ENCODE measurements at regions not wholly inside any gene's neighbourhood (a gene's known extent, or its start where the extent isn't known, plus 50 kb on each side); places are given as distances from the start of the nearest gene placed in this dataset.
"Not testable (repeated sequence)": the region's sequence is repeated elsewhere in the genome, so short reads cannot be mapped to it uniquely, and the experiment has no call there.

- DNase-seq, result not testable (repeated sequence)
Observed at GRCh38 chr7:116373229-116373628, 126.3 kb upstream of the CAV2 start.

DNA sequence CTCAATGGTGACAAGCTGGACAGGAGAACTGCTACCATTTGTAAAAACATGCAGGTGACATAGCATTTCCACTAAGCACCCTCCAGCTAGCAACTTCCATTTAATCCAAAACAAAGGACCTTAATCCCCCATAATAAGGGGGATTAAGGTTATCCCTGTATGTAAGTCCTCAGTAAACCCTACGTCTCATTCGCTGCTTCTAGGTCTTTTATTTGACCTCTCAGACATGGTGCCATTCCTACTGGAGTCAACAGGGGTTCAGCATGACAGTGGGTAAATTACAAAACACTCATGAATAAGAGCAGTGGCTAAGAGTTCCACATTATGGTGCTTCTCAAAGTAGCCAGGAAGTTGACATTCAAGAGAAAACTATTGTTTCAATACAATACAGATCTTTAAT, 121.8 kb upstream of the CAV2 start:
- DNase-seq, result no peak

DNA sequence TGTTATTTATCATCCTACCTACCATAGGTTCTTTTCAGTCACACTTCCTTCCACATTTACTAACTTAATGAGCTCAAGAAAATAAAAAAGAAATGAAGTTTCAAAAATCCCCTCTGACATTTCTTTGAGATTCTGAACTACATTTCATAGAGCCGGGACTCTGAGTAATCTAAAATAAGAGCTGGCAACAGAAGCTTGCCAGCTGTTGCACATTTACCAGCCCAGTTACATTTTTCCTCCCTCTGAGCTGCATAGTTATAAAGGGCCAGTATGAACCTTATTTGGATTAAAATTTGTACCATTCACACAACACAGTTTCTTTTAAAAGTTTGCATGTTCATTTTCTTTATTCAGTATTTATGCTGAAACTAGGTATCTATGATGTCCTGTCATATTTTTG, 119.5 kb upstream of the CAV2 start:
- peak; percentile 82 to 83 for DNase-seq

GRCh38 chr7:116382375-116382774, 117.2 kb upstream of the CAV2 start:
- no peak for DNase-seq

DNA sequence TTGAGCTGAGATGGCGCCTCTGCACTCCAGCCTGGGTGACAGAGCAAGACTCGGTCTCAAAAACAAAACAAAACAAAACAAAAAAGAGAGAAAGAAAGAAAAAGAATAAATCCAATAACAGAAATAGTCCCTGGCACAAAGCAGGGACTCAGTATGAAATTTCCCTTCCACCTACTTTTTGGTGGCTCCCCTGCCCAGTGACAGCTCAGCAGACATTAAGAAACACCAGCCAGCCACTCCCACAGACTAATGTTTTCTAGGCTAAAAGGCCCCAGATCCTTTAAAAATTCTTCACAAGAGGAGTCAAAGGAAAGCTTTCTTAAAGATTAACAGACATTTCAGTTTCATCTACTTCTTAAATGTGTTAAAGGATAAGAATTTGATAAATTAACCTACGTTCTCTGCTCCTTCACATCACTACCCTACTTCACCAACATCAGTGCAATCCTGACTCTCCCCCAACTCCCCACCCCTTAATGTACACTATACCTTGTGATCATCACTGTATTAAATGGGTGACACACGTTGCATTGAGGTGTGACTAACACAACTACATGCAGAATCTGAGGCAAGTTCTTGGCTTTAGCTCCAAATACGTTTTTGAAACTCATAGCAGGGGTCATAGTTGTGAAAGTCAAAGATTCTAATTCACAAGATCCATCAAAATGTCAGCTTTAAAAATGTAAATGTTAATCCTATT, 114.5 kb upstream of the CAV2 start:
- no peak for DNase-seq

- DNase-seq, result no peak
Observed at GRCh38 chr7:116386674-116387073, 112.9 kb upstream of the CAV2 start.

DNA sequence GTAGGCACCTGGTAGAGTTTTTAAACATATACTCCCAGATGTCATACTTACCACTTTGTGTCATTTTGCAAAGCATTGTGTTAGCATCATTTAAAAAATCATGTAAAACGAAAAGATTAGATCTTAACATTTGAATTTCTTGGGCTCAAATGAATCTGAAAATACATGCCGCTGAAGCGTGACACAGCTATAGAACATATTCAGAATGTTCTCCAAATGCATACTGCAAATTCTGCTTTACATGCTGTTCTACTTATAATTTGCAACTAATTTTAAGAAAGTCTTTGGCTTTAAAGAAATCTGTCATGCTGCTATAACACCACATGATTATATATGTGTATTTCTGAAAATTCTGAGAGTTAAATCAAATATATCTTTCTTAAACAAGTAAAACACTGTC, 109.2 kb upstream of the CAV2 start:
- DNase-seq, result no peak

- no peak for DNase-seq
Observed at GRCh38 chr7:116392806-116393205, 106.7 kb upstream of the CAV2 start.

DNA sequence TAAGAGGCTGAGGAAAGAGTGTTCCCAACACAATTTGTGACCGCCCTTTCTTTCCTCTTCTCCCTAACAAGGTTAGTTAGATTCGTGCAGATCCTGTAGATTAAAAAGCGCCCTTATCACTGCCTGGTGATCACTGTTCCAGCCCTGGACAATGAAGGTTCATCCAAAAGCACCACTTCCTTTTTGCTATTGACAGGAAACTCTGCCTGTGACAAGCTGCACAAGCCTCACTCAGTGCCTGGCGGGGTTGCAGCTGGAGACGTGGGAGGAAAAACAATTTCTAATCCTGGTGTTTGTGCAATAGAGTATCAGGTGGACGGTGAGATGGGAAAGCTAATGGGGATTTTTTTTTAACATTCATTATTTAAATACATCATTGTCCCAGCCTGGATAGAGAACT, 105.9 kb upstream of the CAV2 start:
- no peak for DNase-seq

- no peak for DNase-seq
Observed at GRCh38 chr7:116394106-116394505, 105.4 kb upstream of the CAV2 start.

DNA sequence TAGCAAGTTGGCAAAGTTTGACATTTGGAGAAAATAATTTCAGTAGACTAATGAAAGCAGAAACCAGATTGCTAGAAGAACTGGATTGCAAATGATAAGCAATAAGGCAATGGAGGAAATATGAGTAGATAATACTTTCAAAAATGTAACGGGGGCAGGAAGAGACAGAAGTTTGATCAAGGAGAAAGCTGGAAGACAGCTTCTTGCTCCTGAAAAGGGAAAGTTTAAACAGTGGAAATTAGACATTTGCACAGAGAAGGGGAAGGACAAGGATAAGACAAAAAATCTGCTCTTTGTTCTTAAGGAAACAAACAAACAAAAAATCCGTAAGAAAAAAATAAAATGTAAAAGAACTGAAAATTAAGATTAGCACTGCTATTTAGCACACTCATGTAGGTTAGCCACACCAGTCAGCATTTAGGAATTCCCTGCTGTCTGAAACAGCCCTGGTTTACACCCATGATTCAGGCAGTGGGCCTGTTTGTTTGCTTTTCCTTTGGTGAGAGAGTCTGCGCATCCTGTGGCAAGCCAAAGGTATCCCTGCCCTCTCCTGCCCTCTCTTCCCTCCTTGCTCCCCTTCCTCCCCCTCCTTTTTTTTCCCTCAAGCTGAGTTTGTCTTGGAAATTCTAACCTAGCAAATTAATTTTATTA, 104.3 kb upstream of the CAV2 start:
- no peak for DNase-seq

GRCh38 chr7:116398672-116399071, 100.9 kb upstream of the CAV2 start:
- no peak for DNase-seq

- no peak for DNase-seq
Observed at GRCh38 chr7:116399819-116400218, 99.7 kb upstream of the CAV2 start.

DNA sequence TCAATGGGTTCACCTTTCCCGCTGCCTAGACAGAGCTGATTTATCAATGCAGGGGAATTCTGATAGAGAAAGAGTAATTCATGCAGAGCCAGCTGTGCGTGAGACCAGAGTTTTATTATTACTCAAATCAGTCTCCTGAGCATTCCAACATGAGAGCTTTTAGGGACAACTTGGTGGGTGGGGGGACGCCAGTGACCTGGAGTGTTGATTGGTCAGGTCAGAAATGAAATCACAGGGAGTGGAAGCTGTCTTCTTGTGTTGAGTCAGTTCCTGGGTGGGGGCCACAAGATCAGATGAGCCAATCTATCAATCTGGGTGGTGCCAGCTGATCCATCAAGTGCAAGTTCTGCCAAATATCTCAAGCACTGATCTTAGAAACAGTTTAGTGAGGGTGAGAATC, 99.0 kb upstream of the CAV2 start:
- no peak for DNase-seq

GRCh38 chr7:116401711-116402110, 97.8 kb upstream of the CAV2 start:
- no peak for DNase-seq

DNA sequence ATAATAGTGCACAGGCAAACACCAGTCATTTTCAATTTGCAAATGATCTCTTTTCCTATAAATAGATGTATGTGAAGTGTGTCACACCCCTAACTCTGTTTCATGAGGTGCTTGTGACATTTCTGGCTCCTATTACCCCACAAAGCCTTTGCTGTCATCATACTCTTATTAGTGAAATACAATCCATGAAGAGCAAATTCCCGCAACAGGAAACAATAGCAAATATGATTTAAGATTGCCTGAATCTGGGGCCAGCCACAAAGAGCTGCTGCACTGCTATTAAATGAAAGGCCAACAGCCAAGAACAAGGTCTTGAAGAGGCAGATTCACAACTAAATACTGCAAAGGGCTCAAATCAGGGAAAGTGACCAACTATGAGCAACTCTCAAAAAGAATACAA, 96.3 kb upstream of the CAV2 start:
- no peak for DNase-seq

- DNase-seq, result no peak
Observed at GRCh38 chr7:116404389-116404788, 95.1 kb upstream of the CAV2 start.

GRCh38 chr7:116405810-116406209, 93.7 kb upstream of the CAV2 start:
- no peak for DNase-seq

GRCh38 chr7:116407165-116407564, 92.4 kb upstream of the CAV2 start:
- no peak for DNase-seq

DNA sequence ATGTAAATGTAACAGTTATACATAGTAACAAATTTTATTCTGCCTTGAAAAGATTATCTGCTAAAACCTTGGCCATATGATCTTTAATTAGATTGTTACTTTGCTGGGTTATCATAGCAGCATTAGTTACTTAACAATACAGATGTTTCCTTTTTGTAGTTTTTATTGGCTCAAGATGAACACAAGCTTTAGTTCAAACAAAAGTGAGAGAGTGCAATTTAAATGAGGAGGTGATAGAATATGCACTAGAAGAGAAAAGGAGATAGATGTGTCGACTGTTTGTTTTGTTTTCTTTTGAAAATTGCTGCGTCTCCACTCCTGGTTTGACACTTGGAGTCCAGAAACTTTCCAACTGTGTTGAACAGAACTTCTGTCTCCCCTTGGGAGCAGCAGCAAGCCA, 91.4 kb upstream of the CAV2 start:
- DNase-seq, result no peak

- not testable (repeated sequence) for DNase-seq
Observed at GRCh38 chr7:116408831-116409453, 90.6 kb upstream of the CAV2 start.

DNA sequence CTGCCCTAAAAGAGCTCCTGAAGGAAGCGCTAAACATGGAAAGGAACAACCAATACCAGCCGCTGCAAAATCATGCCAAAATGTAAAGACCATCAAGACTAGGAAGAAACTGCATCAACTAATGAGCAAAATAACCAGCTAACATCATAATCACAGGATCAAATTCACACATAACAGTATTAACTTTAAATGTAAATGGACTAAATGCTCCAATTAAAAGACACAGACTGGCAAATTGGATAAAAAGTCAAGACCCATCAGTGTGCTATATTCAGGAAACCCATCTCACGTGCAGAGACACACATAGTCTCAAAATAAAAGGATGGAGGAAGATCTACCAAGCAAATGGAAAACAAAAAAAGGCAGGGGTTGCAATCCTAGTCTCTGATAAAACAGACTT, 88.8 kb upstream of the CAV2 start:
- not testable (repeated sequence) for DNase-seq

DNA sequence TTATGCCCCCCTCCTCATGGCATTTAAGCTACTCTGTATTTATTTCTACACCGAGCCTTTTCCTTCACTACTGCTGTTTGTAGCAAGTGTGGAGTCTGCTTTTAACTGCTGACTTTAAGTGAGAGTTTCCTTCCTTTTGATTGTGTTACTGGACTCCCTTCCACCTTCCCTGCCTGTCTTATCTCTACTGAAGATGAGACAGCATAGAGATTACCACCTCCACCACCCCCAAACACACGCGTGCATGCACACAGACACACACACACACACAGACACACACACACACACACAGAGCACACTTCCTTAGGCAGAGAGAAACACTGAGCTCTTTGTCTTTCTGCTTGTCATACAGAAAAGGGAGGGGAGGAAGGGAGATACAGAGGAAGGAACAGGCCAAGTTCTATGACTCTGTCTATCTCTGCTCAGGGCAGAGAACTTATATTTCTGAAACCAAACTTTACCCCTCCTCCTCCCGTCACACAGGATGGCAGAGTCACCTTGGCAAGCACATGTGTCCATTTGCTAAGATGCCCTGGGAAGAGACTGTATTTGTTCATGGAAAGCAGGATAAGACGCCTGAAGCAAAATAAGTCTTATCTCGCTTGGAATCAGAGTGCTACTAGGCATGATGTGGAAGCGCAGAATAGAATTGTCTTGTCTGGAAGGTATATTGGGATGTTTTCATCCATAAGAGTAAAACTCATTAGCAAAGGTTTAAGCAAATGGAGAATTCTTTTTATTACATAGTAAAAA, 81.8 kb upstream of the CAV2 start:
- DNase-seq, result no peak
